GM18868 (cell line): ENCODE measurements at regions not wholly inside any gene's neighbourhood (a gene's known extent, or its start where the extent isn't known, plus 50 kb on each side); places are given as distances from the start of the nearest gene placed in this dataset.
"Not testable (repeated sequence)": the region's sequence is repeated elsewhere in the genome, so short reads cannot be mapped to it uniquely, and the experiment has no call there.

Experiments
- ATAC-seq: cut with Tn5 transposase; IDR thresholded peaks from one replicate; pipeline ENCODE4 v1.9.1; 2021; ENCODE audit warnings: mild to moderate bottlenecking, moderate library complexity; ENCODE audit not compliant: unreplicated experiment

GRCh38 chr20:26218301-26218700 lies 521.6 kb upstream of the ZNF337 start:
- no peak for ATAC-seq

GRCh38 chr20:26216025-26216424 lies 519.4 kb upstream of the ZNF337 start:
- ATAC-seq, result no peak

GRCh38 chr20:26214991-26215390 lies 518.3 kb upstream of the ZNF337 start:
- no peak for ATAC-seq

- ATAC-seq, result no peak
These were observed 512.7 kb upstream of the ZNF337 start for GRCh38 chr20:26209171-26209941.

GRCh38 chr20:26208296-26209091 lies 511.8 kb upstream of the ZNF337 start:
- no peak for ATAC-seq

GRCh38 chr20:26207967-26208295 lies 511.3 kb upstream of the ZNF337 start:
- not testable (repeated sequence) for ATAC-seq

- no peak for ATAC-seq
These were observed 510.7 kb upstream of the ZNF337 start for GRCh38 chr20:26207237-26207966.

- no peak for ATAC-seq
These were observed 508.7 kb upstream of the ZNF337 start for GRCh38 chr20:26205350-26205749.

- ATAC-seq, result not testable (repeated sequence)
These were observed 504.4 kb upstream of the ZNF337 start for GRCh38 chr20:26201026-26201425.

GRCh38 chr20:26187329-26187728 lies 490.7 kb upstream of the ZNF337 start:
- peak; percentile 78 for ATAC-seq

GRCh38 chr20:26183720-26184119 lies 487.1 kb upstream of the ZNF337 start:
- not testable (repeated sequence) for ATAC-seq

- ATAC-seq, result not testable (repeated sequence)
These were observed 484.7 kb upstream of the ZNF337 start for GRCh38 chr20:26181364-26181763.

GRCh38 chr20:26171875-26172274 lies 475.2 kb upstream of the ZNF337 start:
- ATAC-seq, result not testable (repeated sequence)

GRCh38 chr20:26169506-26169905 lies 472.9 kb upstream of the ZNF337 start:
- no peak for ATAC-seq

- ATAC-seq, result no peak
These were observed 470.8 kb upstream of the ZNF337 start for GRCh38 chr20:26167499-26167898.

GRCh38 chr20:26163890-26164289 lies 467.2 kb upstream of the ZNF337 start:
- ATAC-seq, result no peak

- not testable (repeated sequence) for ATAC-seq
These were observed 466.5 kb upstream of the ZNF337 start for GRCh38 chr20:26163151-26163550.

- ATAC-seq, result not testable (repeated sequence)
These were observed 465.1 kb upstream of the ZNF337 start for GRCh38 chr20:26161741-26162140.

GRCh38 chr20:26160916-26161315 lies 464.3 kb upstream of the ZNF337 start:
- not testable (repeated sequence) for ATAC-seq

GRCh38 chr20:26154224-26154623 lies 457.6 kb upstream of the ZNF337 start:
- no peak for ATAC-seq

- no peak for ATAC-seq
These were observed 438.9 kb upstream of the ZNF337 start for GRCh38 chr20:26135325-26136110.
